ENCODE measurements at regions not wholly inside any gene's neighbourhood (a gene's known extent, or its start where the extent isn't known, plus 50 kb on each side); places are given as distances from the start of the nearest gene placed in this dataset.
"Not testable (repeated sequence)": the region's sequence is repeated elsewhere in the genome, so short reads cannot be mapped to it uniquely, and the experiment has no call there.

GRCh38 chrX:117838581-117839331, 277.9 kb downstream of the KLHL13 start:
- Histone ChIP-seq H3K9me2 (replicated peaks; ENCODE audit: low read depth, low read length) (no peaks in the 10 kb centered on the region), H3K27me3 (ENCODE audit: insufficient read depth, low read length, poor library complexity, severe bottlenecking) (no peaks in the 10 kb centered on the region), H3K4me3 (ENCODE audit: low read length, poor library complexity, severe bottlenecking) (no peak overlapping the region), H3F3A (ENCODE audit: low read depth) (no peaks in the 10 kb centered on the region), H2AFZ (ENCODE audit: low read length) (no peak overlapping the region), H3K9me3 (ENCODE audit: insufficient read depth, low read depth, low read length) (no peaks in the 10 kb centered on the region), H3K4me1 (ENCODE audit: insufficient read depth, low read length, poor library complexity, severe bottlenecking) (no peaks in the 10 kb centered on the region), H3K4me2 (ENCODE audit: low read depth, low read length, poor library complexity, severe bottlenecking) (no peak overlapping the region), H3K9ac (ENCODE audit: low read depth, low read length, poor library complexity, severe bottlenecking) (no peak overlapping the region), H4K20me1 (ENCODE audit: insufficient read depth, low read length, poor library complexity, severe bottlenecking) (no peaks in the 10 kb centered on the region), H3K79me2 (ENCODE audit: insufficient read depth, low read length) (no peaks in the 10 kb centered on the region), H3K36me3 (ENCODE audit: insufficient read depth, low read length) (no peaks in the 10 kb centered on the region)
- no peak for TF ChIP-seq CTCF (conservative IDR thresholded peaks at IDR 0.05; ENCODE audit: low read length)
- no peak for TF ChIP-seq EZH2phosphoT487 (IDR thresholded peaks at IDR 0.05; ENCODE audit: borderline replicate concordance)

GRCh38 chrX:117835034-117835433, 281.6 kb downstream of the KLHL13 start:
- H3K9ac ChIP-seq (ENCODE audit: low read depth, low read length, poor library complexity, severe bottlenecking), result no peak overlapping the region
- no peaks in the 10 kb centered on the region for H3K9me2 ChIP-seq (replicated peaks; ENCODE audit: low read depth, low read length)
- H3K4me1 ChIP-seq (ENCODE audit: insufficient read depth, low read length, poor library complexity, severe bottlenecking), result no peaks in the 10 kb centered on the region
- H3K27me3 ChIP-seq (ENCODE audit: insufficient read depth, low read length, poor library complexity, severe bottlenecking), result no peaks in the 10 kb centered on the region
- H2AFZ ChIP-seq (ENCODE audit: low read length), result no peak overlapping the region
- no peak overlapping the region for H3K4me2 ChIP-seq (ENCODE audit: low read depth, low read length, poor library complexity, severe bottlenecking)
- no peaks in the 10 kb centered on the region for H3K9me3 ChIP-seq (ENCODE audit: insufficient read depth, low read depth, low read length)
- no peaks in the 10 kb centered on the region for H4K20me1 ChIP-seq (ENCODE audit: insufficient read depth, low read length, poor library complexity, severe bottlenecking)
- no peak overlapping the region for H3K4me3 ChIP-seq (ENCODE audit: low read length, poor library complexity, severe bottlenecking)
- no peaks in the 10 kb centered on the region for H3K79me2 ChIP-seq (ENCODE audit: insufficient read depth, low read length)
- H3F3A ChIP-seq (ENCODE audit: low read depth), result no peaks in the 10 kb centered on the region
- TF ChIP-seq EZH2phosphoT487 (IDR thresholded peaks at IDR 0.05; ENCODE audit: borderline replicate concordance) (no peak), CTCF (conservative IDR thresholded peaks at IDR 0.05; ENCODE audit: low read length) (no peak)
- no peaks in the 10 kb centered on the region for H3K36me3 ChIP-seq (ENCODE audit: insufficient read depth, low read length)

- no peak overlapping the region for H3K4me2 ChIP-seq (ENCODE audit: low read depth, low read length, poor library complexity, severe bottlenecking)
- no peaks in the 10 kb centered on the region for H3K9me2 ChIP-seq (replicated peaks; ENCODE audit: low read depth, low read length)
- no peaks in the 10 kb centered on the region for H3K4me1 ChIP-seq (ENCODE audit: insufficient read depth, low read length, poor library complexity, severe bottlenecking)
- no peaks in the 10 kb centered on the region for H4K20me1 ChIP-seq (ENCODE audit: insufficient read depth, low read length, poor library complexity, severe bottlenecking)
- H3K9me3 ChIP-seq (ENCODE audit: insufficient read depth, low read depth, low read length), result no peaks in the 10 kb centered on the region
- no peak overlapping the region for H3K9ac ChIP-seq (ENCODE audit: low read depth, low read length, poor library complexity, severe bottlenecking)
- no peak overlapping the region for H2AFZ ChIP-seq (ENCODE audit: low read length)
- no peaks in the 10 kb centered on the region for H3K27me3 ChIP-seq (ENCODE audit: insufficient read depth, low read length, poor library complexity, severe bottlenecking)
- TF ChIP-seq CTCF (conservative IDR thresholded peaks at IDR 0.05; ENCODE audit: low read length) (no peak), EZH2phosphoT487 (IDR thresholded peaks at IDR 0.05; ENCODE audit: borderline replicate concordance) (no peak)
- no peaks in the 10 kb centered on the region for H3K36me3 ChIP-seq (ENCODE audit: insufficient read depth, low read length)
- H3F3A ChIP-seq (ENCODE audit: low read depth), result no peaks in the 10 kb centered on the region
- H3K79me2 ChIP-seq (ENCODE audit: insufficient read depth, low read length), result no peaks in the 10 kb centered on the region
- no peak overlapping the region for H3K4me3 ChIP-seq (ENCODE audit: low read length, poor library complexity, severe bottlenecking)
Measured at GRCh38 chrX:117834076-117834475, 282.5 kb downstream of the KLHL13 start.

GRCh38 chrX:117821472-117821871, 295.1 kb downstream of the KLHL13 start:
- H3K4me3 ChIP-seq (ENCODE audit: low read length, poor library complexity, severe bottlenecking), result not testable (repeated sequence)

More at GRCh38 chrX:117821472-117821871, 295.1 kb downstream of the KLHL13 start:
- H3K36me3 ChIP-seq (ENCODE audit: insufficient read depth, low read length); H3K27me3 ChIP-seq (ENCODE audit: insufficient read depth, low read length, poor library complexity, severe bottlenecking); H4K20me1 ChIP-seq (ENCODE audit: insufficient read depth, low read length, poor library complexity, severe bottlenecking); H3K9me2 ChIP-seq (replicated peaks; ENCODE audit: low read depth, low read length); H3K9ac ChIP-seq (ENCODE audit: low read depth, low read length, poor library complexity, severe bottlenecking); H3K79me2 ChIP-seq (ENCODE audit: insufficient read depth, low read length); H3K4me2 ChIP-seq (ENCODE audit: low read depth, low read length, poor library complexity, severe bottlenecking); H2AFZ ChIP-seq (ENCODE audit: low read length); H3F3A ChIP-seq (ENCODE audit: low read depth); H3K9me3 ChIP-seq (ENCODE audit: insufficient read depth, low read depth, low read length); H3K4me1 ChIP-seq (ENCODE audit: insufficient read depth, low read length, poor library complexity, severe bottlenecking): not testable (repeated sequence)
